GM12878 (cell line): ENCODE measurements at regions not wholly inside any gene's neighbourhood (a gene's known extent, or its start where the extent isn't known, plus 50 kb on each side); places are given as distances from the start of the nearest gene placed in this dataset.

ENCODE experiments used
- EP300 ChIP-seq, 2 experiments: fragments of 150-350 bp in 1 of 2; IDR thresholded peaks; 2 replicates each; pipeline ENCODE4 v1.6.1; 2011 to 2012; ENCODE audit warnings: low read depth in 2 of 2, low read length in 2 of 2, borderline replicate concordance in 1 of 2, improper control_type of control experiment in 1 of 2, inconsistent platforms in 1 of 2; ENCODE audit not compliant: control insufficient read depth in 1 of 2
- HCFC1 ChIP-seq: fragments of 150-350 bp; IDR thresholded peaks from 2 replicates; pipeline ENCODE4 v1.6.1; 2014; ENCODE audit warnings: low read length
- POLR2A ChIP-seq: IDR thresholded peaks from 2 replicates; pipeline ENCODE4 v1.6.1; 2011; ENCODE audit warnings: low read depth, mild to moderate bottlenecking, low read length
- TF ChIP-seq, protein P1 (sequence below): IDR thresholded peaks from 2 replicates; pipeline ENCODE4 v1.6.1; 2011; ENCODE audit warnings: low read depth, mild to moderate bottlenecking, low read length, moderate library complexity, borderline replicate concordance; ENCODE audit errors: extremely low read depth

DNA sequence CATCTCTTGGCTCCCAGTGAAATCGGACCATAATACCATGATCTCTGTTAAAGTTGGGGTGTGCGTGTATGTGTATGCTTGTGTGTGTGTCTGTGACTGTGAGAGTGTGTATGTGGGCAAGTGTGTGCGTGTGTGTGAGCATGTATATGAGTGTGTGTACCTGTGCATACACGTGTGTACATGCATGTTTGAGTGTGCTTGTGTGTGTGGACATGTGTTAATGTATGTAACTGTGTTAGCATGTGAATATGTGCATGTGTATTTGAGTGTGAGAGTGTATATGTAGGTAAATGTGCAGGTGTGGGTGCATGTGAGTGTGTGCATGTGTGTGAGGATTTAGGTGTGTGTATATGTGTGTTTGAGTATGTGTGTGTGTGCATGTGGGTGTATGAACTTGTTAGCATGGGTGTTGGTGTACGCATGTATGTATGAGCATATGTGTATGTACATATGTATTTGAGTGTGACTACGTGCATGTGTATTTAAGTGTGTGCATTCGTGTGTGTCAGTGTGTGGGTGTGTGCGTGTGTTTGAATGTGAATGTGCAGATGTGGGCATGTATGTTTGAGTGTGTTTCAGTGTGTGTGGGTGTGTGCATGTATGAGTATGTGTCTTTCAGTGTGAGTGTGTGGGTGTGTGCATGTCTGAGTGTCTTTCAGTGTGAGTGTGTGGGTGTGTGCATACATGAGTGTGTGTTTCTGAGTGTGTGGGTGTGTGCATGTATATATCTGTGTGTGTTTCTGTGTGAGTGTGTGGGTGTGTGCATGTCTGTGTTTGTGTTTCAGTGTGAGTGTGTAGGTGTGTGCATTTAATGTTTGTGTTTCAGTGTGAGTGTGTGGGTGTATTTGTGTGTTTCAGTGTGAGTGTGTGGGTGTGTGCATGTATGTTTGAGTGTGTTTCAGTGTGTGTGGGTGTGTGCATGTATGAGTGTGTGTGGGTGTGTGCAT, 183.2 kb downstream of the SOX9 start:
- TF ChIP-seq, protein P1, sequence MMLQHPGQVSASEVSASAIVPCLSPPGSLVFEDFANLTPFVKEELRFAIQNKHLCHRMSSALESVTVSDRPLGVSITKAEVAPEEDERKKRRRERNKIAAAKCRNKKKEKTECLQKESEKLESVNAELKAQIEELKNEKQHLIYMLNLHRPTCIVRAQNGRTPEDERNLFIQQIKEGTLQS = no peak
- TF ChIP-seq EP300 (IDR thresholded peaks at IDR 0.05; ENCODE audit: borderline replicate concordance in 1 of 2, control insufficient read depth in 1 of 2, low read depth in 2 of 2, low read length in 2 of 2) = no peak
- no peak for TF ChIP-seq POLR2A
- TF ChIP-seq HCFC1 = no peak
